ENCODE measurements at regions not wholly inside any gene's neighbourhood (a gene's known extent, or its start where the extent isn't known, plus 50 kb on each side); places are given as distances from the start of the nearest gene placed in this dataset.

DNA sequence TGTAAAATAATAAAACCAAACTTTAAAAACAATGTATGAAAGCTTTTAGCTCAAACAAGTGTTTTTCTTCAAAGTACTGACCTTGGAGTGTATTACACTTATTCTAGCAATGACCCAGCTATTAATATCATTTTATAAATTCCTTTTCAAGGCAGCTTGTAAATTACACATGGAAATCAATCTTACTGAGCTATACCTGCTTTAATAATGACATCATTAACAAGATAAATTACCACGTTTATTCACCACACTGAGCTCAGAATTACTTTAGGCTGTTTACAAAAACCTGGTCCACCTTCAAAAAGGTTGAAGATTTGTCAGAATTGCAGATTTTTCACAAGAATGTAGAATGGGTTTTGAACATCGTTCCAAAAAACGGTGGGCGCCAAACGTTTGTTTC, 91.7 kb upstream of the RFLNA start:
- TF ChIP-seq POLR2A (IDR thresholded peaks at IDR 0.05) (no peak), POLR2AphosphoS5 (IDR thresholded peaks at IDR 0.05) (no peak)
- TF ChIP-seq, protein P1, sequence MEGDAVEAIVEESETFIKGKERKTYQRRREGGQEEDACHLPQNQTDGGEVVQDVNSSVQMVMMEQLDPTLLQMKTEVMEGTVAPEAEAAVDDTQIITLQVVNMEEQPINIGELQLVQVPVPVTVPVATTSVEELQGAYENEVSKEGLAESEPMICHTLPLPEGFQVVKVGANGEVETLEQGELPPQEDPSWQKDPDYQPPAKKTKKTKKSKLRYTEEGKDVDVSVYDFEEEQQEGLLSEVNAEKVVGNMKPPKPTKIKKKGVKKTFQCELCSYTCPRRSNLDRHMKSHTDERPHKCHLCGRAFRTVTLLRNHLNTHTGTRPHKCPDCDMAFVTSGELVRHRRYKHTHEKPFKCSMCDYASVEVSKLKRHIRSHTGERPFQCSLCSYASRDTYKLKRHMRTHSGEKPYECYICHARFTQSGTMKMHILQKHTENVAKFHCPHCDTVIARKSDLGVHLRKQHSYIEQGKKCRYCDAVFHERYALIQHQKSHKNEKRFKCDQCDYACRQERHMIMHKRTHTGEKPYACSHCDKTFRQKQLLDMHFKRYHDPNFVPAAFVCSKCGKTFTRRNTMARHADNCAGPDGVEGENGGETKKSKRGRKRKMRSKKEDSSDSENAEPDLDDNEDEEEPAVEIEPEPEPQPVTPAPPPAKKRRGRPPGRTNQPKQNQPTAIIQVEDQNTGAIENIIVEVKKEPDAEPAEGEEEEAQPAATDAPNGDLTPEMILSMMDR (IDR thresholded peaks at IDR 0.05): no peak
